GM21576 (cell line): ENCODE measurements at regions not wholly inside any gene's neighbourhood (a gene's known extent, or its start where the extent isn't known, plus 50 kb on each side); places are given as distances from the start of the nearest gene placed in this dataset.

Source experiments
- ATAC-seq: cut with Tn5 transposase; IDR thresholded peaks from one replicate; pipeline ENCODE4 v1.9.1; 2021; ENCODE audit warnings: mild to moderate bottlenecking, moderate library complexity; ENCODE audit not compliant: unreplicated experiment

- no peak for ATAC-seq
Observed at GRCh38 chr19:27792576-27793127, 1420.3 kb downstream of the UQCRFS1 start.

DNA sequence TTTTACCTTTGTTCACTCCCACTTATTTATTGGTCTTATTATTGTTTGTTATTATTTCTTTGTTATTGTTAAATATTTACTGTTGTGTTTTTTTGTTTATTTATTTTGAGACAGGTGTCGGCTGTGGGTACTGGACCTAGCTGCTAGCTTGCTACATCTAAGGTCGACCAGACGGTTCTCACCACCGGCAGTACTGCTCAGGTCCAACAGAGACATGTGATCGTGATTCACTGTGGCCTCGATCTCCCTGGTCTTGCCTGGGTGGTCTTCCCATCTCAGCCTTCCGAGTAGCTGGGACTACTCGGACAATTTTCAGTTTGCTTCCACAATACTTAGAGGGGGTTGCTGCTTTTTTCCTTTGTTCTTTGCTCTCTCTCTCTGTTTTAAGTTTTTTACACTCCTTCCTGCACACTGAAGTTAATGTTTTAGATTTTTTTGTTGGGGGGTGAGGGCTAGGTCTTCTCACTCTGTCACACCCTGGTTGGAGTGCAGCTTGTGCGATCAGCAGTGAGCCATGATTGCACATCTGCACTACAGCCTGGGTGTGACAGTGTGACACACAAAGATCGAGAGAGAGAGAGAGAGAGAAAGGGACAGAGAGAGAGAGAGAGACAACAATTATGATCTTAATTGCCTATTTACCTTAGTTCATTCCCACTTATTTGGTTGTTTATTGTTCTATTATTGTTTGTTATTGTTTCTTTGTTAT is 1432.4 kb downstream of the UQCRFS1 start:
- no peak for ATAC-seq

GRCh38 chr19:27779954-27780353 is 1433.0 kb downstream of the UQCRFS1 start:
- ATAC-seq, result no peak

GRCh38 chr19:27777726-27778125 is 1435.2 kb downstream of the UQCRFS1 start:
- ATAC-seq, result no peak

- no peak for ATAC-seq
Observed at GRCh38 chr19:27777242-27777641, 1435.7 kb downstream of the UQCRFS1 start.

DNA sequence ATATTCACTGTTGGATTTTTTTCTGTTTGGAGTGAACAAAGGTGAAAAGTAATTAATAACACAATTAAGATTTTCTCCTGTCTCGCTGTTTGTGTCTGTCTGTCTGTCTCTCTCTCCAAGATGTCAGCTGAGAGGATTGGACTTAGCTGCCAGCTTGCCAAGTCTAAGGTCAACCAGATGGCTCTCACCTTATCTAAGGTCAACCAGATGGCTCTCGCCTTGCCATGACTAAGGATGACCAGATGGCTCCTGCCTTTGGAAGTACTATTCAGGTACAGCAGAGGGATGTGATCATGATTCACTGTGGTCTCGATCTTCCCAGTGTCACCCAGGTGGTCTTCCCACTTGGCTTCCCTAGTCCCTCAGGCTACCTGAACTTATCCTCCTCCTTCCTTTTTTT is 1436.4 kb downstream of the UQCRFS1 start:
- ATAC-seq, result no peak

DNA sequence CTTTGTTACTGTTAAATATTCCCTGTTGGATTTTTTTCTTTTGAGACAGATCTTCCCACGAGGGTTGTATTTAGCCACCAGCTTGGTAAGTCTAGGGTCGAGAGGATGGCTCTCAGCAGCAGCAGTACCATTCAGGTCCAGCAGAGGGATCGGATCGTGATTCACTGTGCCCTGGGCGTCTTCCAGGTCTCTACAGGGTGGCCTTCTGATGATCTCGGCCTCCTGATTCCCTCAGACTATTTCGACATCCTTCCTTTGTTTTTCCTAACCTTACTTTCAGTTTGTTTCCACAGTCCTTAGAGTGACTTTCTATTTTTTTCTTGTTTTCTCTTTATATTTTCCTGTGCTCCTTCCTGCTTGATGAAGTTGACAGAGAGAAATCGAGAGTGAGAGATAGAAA is 1436.9 kb downstream of the UQCRFS1 start:
- ATAC-seq, result no peak

DNA sequence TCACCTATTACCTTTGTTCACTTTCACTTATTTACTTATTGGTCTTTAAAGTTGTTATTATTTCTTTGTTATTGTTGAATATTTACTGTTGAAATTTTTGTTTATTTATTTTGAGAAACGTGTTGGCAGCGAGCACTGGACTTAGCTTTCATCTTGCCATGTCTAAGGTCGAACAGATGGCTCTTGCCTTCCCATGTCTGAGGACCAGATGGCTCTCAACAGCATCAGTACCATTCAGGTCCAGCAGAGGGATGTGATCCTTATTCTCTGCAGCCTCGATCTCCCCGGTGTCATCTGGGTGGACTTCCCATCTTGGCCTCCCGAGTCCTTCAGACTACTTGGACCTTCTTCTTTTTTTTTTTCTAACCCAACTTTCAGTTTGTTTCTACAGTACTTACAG is 1437.6 kb downstream of the UQCRFS1 start:
- no peak for ATAC-seq

DNA sequence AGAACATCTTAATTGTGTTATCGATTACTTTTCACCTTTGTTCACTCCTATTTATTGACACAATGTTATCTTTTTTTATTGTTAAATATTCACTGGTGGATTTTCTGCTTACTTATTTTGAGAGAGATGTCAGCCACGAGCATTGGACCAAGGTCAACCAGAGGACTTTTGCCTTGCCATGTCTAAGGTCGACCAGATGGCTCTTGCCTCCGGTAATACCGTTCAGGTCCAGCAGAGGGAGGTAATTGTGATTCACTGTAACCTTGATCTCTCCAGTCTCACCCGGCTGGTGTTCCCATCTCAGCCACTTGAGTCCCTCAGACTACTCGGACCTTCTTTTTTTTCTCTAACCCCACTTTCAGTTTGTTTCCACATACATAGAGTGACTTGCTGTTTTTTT is 1438.1 kb downstream of the UQCRFS1 start:
- ATAC-seq, result no peak

DNA sequence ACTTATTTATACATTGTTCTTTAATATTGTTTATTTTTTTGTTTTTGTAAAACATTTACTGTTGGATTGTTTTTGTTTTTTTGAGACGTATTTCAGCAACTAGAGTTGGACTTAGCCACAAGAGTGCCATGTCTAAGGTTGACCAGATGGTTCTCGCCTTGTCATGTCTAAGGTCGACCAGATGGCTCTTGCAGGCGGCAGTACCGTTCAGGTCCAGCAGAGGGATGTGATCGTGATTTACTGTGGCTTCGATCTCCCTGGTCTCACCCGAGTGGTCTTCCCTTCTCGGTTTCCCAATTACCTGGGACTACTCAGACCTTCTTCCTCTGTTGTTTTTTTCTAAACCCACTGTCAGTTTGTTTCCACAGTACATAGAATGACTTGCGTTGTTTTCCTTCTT is 1438.6 kb downstream of the UQCRFS1 start:
- no peak for ATAC-seq

- no peak for ATAC-seq
Observed at GRCh38 chr19:27773318-27774094, 1439.4 kb downstream of the UQCRFS1 start.

GRCh38 chr19:27772059-27772458 is 1440.9 kb downstream of the UQCRFS1 start:
- ATAC-seq, result no peak

DNA sequence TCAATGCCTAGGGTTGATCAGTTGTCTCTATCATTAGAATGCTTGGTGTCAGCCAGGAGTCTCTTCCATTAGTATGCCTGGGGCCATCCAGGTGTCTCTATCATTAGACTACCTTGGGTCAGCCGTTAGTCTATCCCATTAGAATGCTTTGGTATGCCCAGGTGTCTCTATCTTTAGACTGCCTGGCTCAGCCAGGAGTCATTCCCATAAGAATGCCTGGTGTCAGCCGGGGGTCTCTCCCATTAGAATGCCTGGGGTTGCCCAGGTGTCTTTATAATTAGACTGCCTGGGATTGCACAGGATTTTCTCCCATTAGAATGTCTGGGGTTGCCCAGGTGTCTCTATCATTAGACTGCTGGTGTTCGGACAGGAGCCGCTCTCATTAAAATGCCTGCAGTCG is 1442.9 kb downstream of the UQCRFS1 start:
- no peak for ATAC-seq

- no peak for ATAC-seq
Observed at GRCh38 chr19:27767234-27767633, 1445.7 kb downstream of the UQCRFS1 start.

DNA sequence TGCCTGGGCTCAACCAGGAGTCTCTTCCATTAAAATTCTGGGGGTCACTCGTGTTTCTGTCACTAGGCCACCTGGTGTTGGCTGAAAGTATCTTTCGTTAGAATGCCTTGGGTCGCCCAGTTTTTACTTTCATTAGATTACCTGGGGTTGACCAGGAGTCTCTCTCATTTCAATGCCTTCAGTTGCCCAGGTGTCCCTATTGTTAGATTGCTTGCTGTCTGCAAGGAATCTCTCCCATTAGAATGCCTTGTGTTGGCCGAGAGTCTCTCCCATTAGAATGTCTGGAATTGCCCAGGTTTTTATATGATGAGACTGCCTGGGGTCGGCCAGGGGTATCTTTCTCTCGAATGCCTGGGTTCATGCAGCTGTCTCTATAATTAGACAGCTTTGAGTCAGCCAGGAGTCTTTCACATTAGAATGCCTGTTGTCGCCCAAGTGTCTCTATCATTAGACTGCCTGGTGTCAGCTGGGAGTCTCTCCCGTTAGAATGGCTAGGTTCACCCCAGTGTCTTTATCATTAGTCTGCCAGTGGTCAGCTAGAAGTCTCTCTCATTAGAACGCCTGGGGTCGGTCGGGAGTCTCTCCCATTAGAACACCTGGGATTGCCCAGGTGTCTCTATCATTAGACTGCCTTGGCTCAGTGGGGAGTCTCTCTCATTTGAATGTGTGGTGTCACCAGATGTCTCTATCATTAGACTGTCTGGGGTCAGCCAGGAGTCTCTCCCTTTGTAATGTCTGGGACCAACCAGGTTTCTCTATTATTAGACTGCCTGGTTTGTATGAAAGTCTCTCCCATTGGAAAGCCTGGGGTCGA is 1446.8 kb downstream of the UQCRFS1 start:
- no peak for ATAC-seq

- no peak for ATAC-seq
Observed at GRCh38 chr19:27765397-27765796, 1447.6 kb downstream of the UQCRFS1 start.

- ATAC-seq, result no peak
Observed at GRCh38 chr19:27764186-27764804, 1448.7 kb downstream of the UQCRFS1 start.

GRCh38 chr19:27762933-27763332 is 1450.0 kb downstream of the UQCRFS1 start:
- no peak for ATAC-seq

- no peak for ATAC-seq
Observed at GRCh38 chr19:27759896-27760295, 1453.1 kb downstream of the UQCRFS1 start.

GRCh38 chr19:27758626-27759505 is 1454.1 kb downstream of the UQCRFS1 start:
- no peak for ATAC-seq
